GM18519 (cell line): ENCODE measurements at regions not wholly inside any gene's neighbourhood (a gene's known extent, or its start where the extent isn't known, plus 50 kb on each side); places are given as distances from the start of the nearest gene placed in this dataset.

Source experiments
- ATAC-seq: cut with Tn5 transposase; IDR thresholded peaks from one replicate; pipeline ENCODE4 v1.9.1; 2021; ENCODE audit warnings: mild to moderate bottlenecking, moderate library complexity; ENCODE audit not compliant: unreplicated experiment, low FRiP score

DNA sequence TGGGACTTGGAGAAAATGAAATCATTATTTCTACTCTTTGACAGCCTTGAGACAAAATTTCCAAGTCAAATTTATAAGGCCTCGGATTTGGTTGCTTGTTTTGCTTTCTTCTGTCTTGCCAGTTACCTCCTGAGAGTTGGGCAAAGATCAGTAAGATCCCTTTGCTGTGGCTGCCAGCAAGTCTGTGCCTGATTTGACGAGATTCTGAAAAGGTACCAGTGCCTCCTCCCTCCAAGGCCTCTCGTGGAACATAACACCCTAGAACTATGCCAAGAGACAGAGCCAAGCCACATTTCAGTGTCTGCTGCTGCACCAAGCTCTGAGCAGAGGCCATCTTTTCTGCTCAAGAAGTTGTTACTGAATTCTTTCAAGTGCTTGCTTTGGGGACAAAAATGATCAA is 61.0 kb downstream of the GTPBP8 start:
- ATAC-seq: no peak

DNA sequence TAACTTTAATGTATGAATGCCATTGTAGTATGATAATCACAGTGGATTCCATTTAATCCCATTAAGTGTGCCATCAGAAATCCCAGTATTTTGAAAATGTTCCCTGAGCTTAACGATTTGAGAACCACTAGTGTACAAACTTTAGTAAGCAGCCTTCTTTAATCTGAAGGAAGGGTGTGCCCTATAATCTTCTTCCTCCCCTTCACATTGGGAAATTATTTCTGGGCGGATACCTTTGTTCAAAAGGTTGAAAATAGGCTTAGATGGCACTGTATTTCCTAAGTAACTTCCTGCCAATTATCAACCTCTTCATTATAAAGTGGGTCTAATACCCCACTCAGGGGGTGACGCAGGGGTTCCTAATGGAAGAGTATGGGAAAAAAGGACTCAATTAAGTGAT is 62.4 kb downstream of the GTPBP8 start:
- ATAC-seq: no peak

DNA sequence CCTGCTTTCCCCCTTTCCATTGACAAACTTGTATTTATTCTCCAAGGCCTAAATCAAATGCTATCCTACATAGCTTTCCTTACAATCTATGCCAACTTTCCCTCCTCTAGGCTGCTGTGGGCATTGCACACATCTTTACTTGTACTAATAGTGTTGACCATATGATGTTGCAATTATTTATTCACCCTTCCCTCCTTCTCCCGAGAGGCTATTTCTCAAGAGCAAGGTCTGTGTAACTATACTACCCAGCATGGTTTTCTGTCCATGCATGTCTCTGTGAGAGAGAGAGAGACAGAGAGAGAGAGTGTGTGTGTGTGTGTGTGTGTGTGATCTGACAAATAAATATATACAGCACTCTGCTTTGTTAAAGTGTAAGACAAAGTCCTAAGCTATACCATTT is 63.8 kb downstream of the GTPBP8 start:
- no peak for ATAC-seq

DNA sequence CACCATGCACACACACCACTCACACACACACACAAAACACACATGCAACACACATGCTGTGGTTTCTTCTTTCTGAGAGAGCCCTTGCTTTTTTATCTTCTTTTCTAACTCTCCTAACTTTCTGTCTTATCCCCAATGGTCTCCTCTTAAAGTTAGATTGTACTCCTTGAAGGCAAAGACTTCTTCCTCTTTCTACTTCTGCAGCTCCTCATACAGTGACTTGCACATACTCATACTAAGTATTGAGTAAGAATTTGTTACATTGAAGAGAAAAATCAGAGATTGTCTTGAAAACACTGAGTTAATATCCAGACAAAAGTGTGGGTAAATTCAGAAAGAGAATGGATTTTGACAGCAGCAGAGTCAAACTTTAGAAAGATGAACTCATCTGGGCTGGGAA is 64.4 kb downstream of the GTPBP8 start:
- ATAC-seq: no peak

DNA sequence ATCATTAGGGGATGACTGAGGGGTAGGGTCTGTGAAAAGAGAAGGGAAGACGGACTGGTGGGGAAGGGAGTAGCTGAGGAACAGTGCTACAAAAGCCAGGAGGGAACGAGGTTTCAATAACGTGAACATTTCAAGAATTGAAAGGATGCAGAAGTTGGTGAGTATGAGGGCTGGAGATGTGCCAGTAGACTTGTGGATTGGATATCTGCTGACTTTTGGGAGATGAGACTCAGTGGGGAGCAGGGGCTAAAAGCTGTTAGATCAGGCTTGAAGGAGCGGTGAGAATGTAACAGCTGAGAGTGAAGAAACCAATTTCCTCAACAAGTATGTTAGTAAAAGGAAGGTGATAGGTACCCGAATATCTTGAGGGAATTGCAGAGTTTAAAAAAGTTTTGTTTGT is 65.2 kb downstream of the GTPBP8 start:
- ATAC-seq: no peak

DNA sequence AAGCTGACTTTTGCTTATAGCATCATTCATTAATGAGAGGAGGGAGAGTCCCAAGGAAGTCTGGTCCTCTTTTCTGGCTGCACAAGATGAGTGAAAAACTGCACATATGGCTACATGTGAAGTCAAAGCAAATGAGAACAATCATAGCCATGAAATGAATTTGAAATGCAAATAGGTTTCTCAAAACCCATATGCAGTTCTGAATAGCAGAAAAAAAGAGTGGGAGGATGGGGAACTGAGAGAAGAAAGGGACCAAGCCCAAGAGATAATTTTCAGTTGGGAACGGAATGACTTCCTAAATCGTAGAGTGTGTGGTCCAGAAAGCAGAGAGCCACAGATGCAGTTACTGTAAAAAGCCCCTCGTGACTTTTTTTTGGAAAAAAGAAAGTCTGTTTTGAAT is 66.3 kb downstream of the GTPBP8 start:
- ATAC-seq: peak; percentile 82

DNA sequence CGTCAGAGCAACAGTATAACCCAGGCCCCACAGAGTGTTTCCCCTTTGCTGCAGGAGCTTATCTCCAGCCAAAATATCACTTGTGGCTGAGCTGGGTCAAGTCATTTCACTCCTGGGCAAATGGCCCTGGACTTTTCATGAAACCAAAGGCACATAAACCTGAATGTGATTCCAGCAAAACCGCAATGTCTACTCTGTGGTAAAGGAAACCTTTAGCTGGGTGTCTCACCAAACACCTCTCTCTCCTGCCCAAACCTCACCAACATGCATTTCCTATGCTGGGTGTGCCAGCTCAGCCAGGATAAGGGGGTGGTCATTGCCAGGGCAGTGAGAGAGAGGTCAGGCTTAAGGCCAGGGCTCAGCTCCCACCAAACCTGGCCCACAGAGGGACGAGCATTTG is 67.4 kb downstream of the GTPBP8 start:
- no peak for ATAC-seq

DNA sequence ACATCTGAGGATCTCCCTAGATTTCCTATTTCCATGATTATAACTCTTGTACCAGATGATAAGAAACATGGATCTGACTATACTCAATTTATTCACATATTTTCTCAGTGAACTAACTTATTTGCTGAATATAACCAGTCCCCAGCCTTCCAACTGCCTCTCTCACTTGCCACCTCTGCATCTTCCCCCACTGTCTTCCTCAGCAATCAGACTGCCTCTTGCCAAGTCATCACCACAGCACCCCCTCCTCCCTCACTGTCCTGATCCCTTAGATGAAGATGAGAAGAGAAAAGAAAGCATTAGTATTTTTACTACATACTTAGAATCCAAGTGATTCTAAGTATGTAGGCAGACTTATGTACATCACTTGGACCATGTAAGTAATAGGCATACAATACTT is 71.9 kb downstream of the GTPBP8 start:
- no peak for ATAC-seq

DNA sequence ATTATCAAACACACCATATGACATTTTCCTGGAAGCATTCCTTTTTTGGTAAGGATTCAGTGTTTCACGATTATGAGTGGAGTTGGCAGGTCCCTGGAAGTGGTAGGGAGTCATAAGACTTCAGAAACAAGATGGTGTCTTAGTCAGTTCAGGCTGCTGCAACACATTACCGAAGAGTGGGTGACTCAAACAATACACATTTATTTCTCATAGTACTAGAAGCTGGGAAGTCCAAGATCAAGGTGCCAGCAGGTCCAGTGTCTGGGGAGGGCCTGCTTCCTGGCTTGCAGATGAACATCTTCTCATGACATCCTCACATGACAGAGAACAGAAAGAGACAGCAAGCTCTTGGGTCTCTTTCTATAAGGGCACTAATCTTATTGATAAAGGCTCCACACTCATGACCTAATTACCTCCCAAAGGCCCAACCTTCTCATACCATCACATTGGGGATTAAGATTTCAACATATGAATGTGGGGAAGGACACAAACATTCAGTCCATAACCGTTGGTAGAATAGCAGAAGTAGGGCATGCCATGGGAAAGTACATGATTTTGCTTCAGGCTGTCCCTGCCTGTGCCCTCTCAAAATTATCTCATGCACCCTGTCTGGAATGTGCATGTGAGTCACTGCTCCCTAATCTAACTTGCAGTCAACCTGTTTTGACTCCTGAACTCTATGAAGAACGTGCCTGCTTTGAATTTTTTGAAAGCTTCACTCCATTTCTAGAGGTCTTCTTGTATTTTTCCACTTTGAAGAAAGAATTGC is 72.5 kb downstream of the GTPBP8 start:
- no peak for ATAC-seq

DNA sequence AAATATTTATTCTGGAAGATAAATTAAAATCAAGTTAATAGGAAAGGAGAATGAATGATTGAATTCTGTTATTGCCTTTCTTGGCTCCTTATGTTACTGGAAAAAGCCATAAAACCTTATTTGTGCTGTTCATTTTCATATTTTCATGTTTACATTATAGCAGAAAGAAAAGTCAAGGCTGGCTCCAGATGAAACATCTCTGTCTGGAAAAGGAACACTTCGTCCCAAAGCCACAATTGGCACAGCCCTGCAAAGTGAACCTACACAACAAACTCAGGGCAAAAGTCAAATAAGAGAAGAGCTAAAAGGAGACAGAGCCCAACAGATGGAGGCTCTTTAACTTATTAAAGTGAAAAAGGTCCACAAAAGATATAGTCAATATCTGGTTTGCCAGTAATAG is 73.4 kb downstream of the GTPBP8 start:
- no peak for ATAC-seq

DNA sequence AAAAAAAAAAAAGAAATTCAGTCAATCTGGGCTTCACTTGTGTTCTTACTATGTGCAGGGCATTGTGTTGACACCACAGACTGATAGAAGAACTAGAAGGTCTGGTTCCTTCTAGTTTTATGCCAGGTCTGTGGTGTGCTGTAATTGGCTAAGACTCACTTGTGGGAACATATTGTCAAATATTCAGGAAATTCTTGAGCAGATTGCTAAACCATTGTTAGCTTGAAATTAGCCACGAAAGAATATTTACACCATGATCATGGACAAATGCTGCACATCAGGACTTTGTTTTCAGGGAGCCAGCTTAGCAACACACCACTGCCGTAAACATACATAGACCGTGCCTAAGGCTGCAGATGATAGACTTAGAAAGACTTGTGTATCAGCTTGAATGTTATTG is 74.6 kb downstream of the GTPBP8 start:
- no peak for ATAC-seq

DNA sequence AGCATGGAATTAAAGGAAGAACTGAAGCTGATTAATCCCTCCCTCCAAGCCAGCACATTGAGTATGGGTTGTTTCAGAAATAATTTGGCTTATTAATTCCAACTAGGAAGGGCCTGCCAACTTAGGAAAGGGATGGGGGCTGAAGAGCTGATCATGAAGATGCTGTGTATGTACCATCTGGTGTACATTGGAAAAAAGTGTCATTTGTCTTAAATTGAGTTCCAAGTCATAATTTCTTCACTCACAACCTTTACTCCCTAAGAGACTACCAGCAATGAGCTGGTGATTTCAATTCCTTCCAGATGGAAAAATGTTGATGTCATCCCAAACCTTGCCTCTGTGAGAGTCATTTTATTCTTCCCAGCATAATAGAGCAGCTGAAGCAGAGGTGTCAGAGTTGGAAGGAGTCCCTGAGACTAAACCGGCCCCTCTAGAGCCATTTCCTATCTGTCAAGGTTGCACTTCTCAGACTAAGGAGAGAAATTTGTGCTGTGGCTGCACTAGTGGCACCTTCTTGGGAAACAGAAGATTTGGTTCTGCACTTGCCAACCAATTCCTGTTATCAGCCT is 79.4 kb downstream of the GTPBP8 start:
- no peak for ATAC-seq

DNA sequence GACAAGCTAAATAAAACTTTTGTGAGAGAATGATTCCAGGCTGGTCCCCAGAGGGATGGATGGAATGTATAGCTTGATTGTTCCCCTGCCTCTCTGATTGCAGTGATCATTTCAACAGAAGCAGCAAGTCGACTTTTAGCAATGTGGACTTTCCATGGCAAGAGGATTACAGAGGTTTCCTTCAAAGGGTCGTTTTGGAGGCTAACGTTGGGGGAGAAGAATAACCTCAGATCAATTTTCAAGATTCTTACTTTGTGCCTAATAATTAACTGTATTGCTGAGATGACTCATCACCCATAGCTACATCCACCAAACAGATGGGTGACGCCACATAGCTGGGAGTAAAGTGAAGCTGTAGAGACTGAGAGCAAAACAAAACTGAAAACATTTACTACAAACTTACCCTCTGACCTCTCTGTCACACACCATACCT is 79.9 kb downstream of the GTPBP8 start:
- ATAC-seq: no peak

DNA sequence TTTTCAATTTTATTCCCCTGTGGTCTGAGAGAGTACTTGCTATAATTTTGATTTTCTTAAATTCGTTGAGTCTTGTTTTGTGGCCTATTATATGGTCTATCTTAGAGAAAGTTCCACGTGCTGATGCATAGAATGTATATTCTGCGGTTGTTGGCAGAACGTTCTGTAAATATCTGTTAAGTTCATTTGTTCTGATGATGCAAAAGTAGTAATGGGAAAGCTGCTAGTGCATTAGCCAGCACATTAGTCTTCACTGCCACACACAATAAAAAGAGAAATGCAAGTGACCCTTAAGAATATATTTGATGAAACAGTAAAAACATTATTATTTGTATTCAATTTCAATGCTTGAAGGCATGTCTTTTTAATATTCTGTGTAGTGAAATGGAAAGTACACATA is 84.8 kb downstream of the GTPBP8 start:
- ATAC-seq: no peak

DNA sequence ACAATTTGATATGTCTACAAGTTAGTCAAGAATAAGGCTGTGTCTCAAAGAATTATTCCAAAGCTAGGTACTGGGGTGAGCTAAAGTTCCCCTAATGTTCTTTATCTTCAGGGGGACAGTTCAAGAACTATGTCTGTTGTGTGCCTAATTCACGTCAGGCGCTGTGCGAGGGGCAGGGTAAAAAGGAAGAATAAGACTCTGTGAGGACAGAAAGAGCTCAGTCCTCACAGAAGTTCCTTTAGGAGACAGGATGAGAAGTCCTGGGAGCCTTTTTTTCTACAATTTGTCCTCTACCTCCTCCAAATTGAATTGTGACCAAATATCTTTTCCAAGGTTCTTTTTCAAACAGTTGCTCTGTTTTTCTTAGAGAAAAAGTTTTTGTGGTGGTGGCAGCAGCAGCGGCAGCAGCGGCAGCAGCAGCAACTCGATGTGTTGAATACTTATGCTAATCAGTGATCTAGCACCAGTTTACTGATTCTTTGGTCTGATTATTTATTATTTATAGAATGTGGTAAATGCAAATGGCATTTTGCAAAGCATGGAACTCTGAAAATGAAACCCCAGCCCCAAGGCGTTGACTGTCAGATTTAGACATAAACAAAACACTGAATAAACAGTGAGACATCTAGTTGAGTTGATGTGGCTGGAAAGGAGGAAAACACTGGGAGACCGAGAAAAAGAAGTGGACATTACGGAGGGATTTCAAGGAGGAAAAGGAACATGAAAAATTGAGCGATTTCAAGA is 88.6 kb downstream of the GTPBP8 start:
- peak; percentile 61 for ATAC-seq

DNA sequence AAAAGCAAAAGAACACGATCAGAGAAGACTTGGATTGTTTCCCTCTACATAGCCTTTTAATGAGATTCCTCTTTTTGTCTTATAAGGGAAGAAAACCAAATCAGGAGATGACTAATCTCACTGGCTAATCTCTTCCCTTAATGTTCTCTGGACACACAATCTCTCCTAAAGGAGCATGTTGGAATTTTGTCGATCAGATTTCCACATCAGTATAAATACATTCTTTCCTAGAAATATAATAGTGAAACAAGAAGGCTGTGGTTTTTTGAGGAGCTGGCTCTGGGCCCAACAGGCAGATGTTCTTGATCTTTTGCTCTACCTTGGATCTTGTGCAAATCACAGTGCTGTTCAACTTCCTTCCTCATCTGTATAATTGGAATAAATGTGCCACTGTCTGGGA is 94.0 kb downstream of the GTPBP8 start:
- no peak for ATAC-seq

DNA sequence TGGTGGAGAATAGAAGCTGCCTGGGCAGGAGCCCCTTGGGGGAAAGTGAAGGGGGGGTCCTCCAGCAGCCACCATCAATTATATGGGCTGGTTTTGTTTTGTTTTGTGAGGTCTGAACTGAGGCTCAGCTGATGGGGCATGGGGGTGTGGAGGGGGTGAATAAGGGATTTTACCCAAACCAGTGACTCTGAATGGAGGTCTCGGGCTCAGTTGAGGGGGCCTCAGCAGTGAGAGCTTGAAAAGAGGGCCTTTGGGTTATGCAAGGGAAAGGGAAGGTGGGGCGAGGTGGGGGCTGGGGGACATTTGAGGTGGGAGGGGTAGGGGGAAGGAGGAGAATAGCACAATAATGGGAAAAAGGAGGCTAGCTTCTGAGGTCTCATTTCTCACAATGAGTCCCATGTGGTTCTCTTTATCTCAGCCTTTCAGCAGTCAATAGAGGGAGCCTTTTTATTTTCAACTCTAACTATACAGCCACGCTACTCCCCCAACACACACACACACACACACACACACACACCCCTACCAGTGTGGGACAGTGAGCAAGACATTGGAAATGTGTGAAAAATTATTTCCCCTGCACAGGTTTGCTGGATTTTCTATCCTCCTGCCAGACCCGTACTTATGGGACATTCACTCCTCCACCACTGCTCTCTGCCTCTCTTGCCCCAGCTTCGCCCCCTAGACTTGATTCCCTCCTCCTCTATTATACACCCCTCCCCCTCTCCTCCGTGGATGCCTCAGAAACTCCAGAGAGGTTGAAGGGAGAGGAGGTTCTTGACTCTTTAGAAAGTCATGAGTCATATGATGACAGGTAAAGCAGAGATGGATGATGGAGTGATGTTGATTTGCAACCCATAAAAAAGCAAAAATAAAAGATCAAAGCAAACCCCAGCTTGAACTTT is 96.0 kb downstream of the GTPBP8 start:
- no peak for ATAC-seq

DNA sequence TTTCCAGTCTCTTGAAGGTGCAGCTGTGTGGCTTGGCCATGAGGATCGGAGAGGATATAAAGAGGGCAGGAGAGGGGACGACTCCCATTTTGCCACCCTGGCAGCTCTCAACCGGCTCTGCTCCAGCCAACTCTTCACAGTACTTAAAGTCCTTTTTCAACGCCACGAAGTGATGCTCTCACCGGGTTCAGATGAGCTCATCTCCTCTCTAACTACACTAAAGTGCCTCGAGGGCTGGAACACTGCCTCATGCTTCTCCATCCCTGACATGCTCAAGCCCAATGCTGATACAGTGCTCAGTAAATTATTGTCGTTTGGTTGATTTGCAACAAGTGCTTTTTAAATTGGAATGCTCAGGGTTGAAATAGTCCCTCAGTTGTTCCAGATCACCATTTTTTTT is 97.8 kb downstream of the GTPBP8 start:
- no peak for ATAC-seq

DNA sequence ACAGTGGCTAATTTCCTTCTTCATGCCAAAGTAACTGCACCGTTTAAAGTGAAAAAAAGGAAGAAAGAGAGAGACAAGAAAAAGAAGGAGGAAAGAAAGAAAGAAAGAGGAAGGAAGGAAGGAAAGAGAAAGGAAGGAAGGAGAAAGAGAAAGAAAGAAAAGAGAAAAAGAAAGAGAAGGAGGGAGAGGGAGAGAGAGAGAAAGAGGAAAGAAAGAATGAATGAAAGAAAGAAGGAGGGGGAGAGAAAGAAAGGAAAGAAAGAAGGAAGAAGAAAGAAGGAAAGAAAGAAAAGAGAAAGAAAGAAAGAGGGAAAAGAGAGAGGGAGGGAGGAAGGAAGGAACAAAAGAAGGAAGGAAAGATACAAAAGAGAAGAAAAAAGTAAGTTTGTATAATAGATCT is 100.6 kb downstream of the GTPBP8 start:
- no peak for ATAC-seq

DNA sequence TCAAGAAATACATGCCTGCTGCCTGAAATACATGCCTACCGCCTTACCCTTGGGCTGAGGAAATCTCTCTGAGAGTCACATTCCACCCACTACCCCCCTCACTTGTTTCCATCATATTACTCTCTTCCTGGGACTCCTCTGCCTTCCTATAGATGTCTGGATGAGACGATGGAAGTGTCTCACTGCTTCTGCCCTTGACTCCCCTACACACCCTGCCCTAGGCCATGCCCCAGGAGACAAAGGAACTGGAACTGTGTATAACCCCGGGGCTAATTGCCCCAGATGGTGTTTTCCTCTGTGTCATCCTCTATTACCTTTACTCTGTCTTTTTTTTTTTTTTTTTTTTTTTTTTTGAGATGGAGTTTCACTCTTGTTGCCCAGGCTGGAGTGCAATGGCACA is 102.0 kb downstream of the GTPBP8 start:
- ATAC-seq: no peak
